DND-41 (cell line): ENCODE measurements at regions not wholly inside any gene's neighbourhood (a gene's known extent, or its start where the extent isn't known, plus 50 kb on each side); places are given as distances from the start of the nearest gene placed in this dataset.

Source experiments
- ATAC-seq: fragments of 200-7000 bp; cut with Tn5 transposase; 3 replicates; pipeline ENCODE4 v1.9.1; 2021; ENCODE audit warnings: low read depth; ENCODE audit not compliant: insufficient read depth
- DNase-seq: peaks from one replicate; pipeline ENCODE4 v3.0.0-alpha.2; 2020
- H2AFZ ChIP-seq: 2 replicates; pipeline ENCODE4 v1.6.0; 2012; ENCODE audit warnings: low read depth, low read length
- H3K27ac ChIP-seq: 2 replicates; pipeline ENCODE4 v1.5.1; 2012; ENCODE audit warnings: low read length, inconsistent platforms
- H3K27me3 ChIP-seq: fragments of 200-600 bp; sonication (generic); 2 replicates; pipeline ENCODE4 v1.6.0; 2012; ENCODE audit warnings: low read length, mild to moderate bottlenecking, inconsistent platforms; ENCODE audit not compliant: insufficient read depth, poor library complexity
- H3K36me3 ChIP-seq: 2 replicates; pipeline ENCODE4 v1.5.1; 2012; ENCODE audit warnings: low read length, inconsistent platforms; ENCODE audit not compliant: insufficient read depth
- H3K4me1 ChIP-seq: 2 replicates; pipeline ENCODE4 v1.5.1; 2012; ENCODE audit warnings: mild to moderate bottlenecking, low read length; ENCODE audit not compliant: insufficient read depth
- H3K4me2 ChIP-seq: 2 replicates; pipeline ENCODE4 v1.6.0; 2012; ENCODE audit warnings: mild to moderate bottlenecking, moderate library complexity, low read length, inconsistent platforms; ENCODE audit not compliant: insufficient read depth
- H3K4me3 ChIP-seq, 2 experiments: fragments of 200-600 bp in 1 of 2; shearing (Covaris generic) in 1 of 2; 2 replicates each; pipeline ENCODE4 v1.5.1; 2012 to 2016; ENCODE audit warnings: inconsistent platforms in 2 of 2, low read length in 2 of 2, mild to moderate bottlenecking in 2 of 2, low read depth in 1 of 2, moderate library complexity in 1 of 2
- H3K79me2 ChIP-seq: 2 replicates; pipeline ENCODE4 v1.6.0; 2012; ENCODE audit warnings: low read length, inconsistent platforms; ENCODE audit not compliant: insufficient read depth
- H3K9ac ChIP-seq: 2 replicates; pipeline ENCODE4 v1.6.0; 2012; ENCODE audit warnings: low read depth, mild to moderate bottlenecking, inconsistent platforms, low read length, moderate library complexity
- H3K9me3 ChIP-seq: 2 replicates; pipeline ENCODE4 v1.5.1; 2012; ENCODE audit warnings: low read length, moderate library complexity, mild to moderate bottlenecking, inconsistent platforms; ENCODE audit not compliant: insufficient read depth, severe bottlenecking
- H4K20me1 ChIP-seq: 2 replicates; pipeline ENCODE4 v1.6.0; 2012; ENCODE audit warnings: low read length; ENCODE audit not compliant: insufficient read depth
- CTCF ChIP-seq: IDR thresholded peaks from 2 replicates; pipeline ENCODE4 v1.5.1; 2012; ENCODE audit warnings: borderline replicate concordance, low read length, moderate library complexity, mild to moderate bottlenecking; ENCODE audit not compliant: poor library complexity, severe bottlenecking; ENCODE audit errors: extremely low read depth
- EZH2 ChIP-seq: IDR thresholded peaks from 3 replicates; pipeline ENCODE4 v1.6.1; 2012; ENCODE audit warnings: borderline replicate concordance, low read depth, mild to moderate bottlenecking, moderate library complexity, low read length, inconsistent platforms; ENCODE audit not compliant: severe bottlenecking

- no peak for TF ChIP-seq EZH2
- TF ChIP-seq CTCF = no peak
- DNase-seq = no peak
- ATAC-seq = no peak
- Histone ChIP-seq H3K27me3 (no peaks in the 10 kb centered on the region), H3K4me3 (no peak overlapping the region), H3K79me2 (no peaks in the 10 kb centered on the region), H3K4me2 (no peak overlapping the region), H3K36me3 (no peaks in the 10 kb centered on the region), H3K9ac (no peak overlapping the region), H4K20me1 (no peaks in the 10 kb centered on the region), H3K27ac (no peak overlapping the region), H2AFZ (no peak overlapping the region), H3K4me1 (no peaks in the 10 kb centered on the region), H3K9me3 (no peaks in the 10 kb centered on the region)
Observed at GRCh38 chr9:107863396-107863795, 373.8 kb upstream of the KLF4 start.

- Histone ChIP-seq H3K9ac (no peak overlapping the region), H3K4me2 (no peak overlapping the region), H3K4me1 (no peaks in the 10 kb centered on the region), H3K27ac (no peak overlapping the region), H3K36me3 (no peaks in the 10 kb centered on the region), H2AFZ (no peak overlapping the region), H3K79me2 (no peaks in the 10 kb centered on the region), H3K27me3 (no peaks in the 10 kb centered on the region), H3K4me3 (no peak overlapping the region), H3K9me3 (no peaks in the 10 kb centered on the region), H4K20me1 (no peaks in the 10 kb centered on the region)
- ATAC-seq (no peak), DNase-seq (no peak)
- TF ChIP-seq EZH2 (no peak), CTCF (no peak)
Observed at GRCh38 chr9:107862881-107863280, 373.3 kb upstream of the KLF4 start.

- no peak overlapping the region for H3K9ac ChIP-seq
- H3K36me3 ChIP-seq = no peaks in the 10 kb centered on the region
- H3K79me2 ChIP-seq = no peaks in the 10 kb centered on the region
- H3K4me1 ChIP-seq = no peaks in the 10 kb centered on the region
- H3K4me2 ChIP-seq = no peak overlapping the region
- no peak overlapping the region for H2AFZ ChIP-seq
- H3K9me3 ChIP-seq = no peaks in the 10 kb centered on the region
- ATAC-seq (no peak), DNase-seq (no peak)
- no peaks in the 10 kb centered on the region for H4K20me1 ChIP-seq
- no peak overlapping the region for H3K27ac ChIP-seq
- H3K27me3 ChIP-seq = no peaks in the 10 kb centered on the region
- no peak overlapping the region for H3K4me3 ChIP-seq
- no peak for TF ChIP-seq CTCF
- no peak for TF ChIP-seq EZH2
Observed at GRCh38 chr9:107862323-107862722, 372.8 kb upstream of the KLF4 start.

- ATAC-seq (no peak), DNase-seq (no peak)
- Histone ChIP-seq H3K9ac (no peak overlapping the region), H3K4me1 (no peaks in the 10 kb centered on the region), H3K36me3 (no peaks in the 10 kb centered on the region), H3K79me2 (no peaks in the 10 kb centered on the region), H3K4me3 (no peak overlapping the region), H3K4me2 (no peak overlapping the region), H3K9me3 (no peaks in the 10 kb centered on the region), H3K27ac (no peak overlapping the region), H2AFZ (no peak overlapping the region), H4K20me1 (no peaks in the 10 kb centered on the region), H3K27me3 (no peaks in the 10 kb centered on the region)
- TF ChIP-seq EZH2 (no peak), CTCF (no peak)
Observed at GRCh38 chr9:107861075-107861474, 371.5 kb upstream of the KLF4 start.
